Right renal cortex interstitium (tissue), 3 donors: ENCODE measurements at regions not wholly inside any gene's neighbourhood (a gene's known extent, or its start where the extent isn't known, plus 50 kb on each side); places are given as distances from the start of the nearest gene placed in this dataset.

ENCODE experiments used
- DNase-seq, 3 donors: peaks; one replicate each; pipeline ENCODE4 v3.0.0-alpha.2; 2013; ENCODE audit warnings: low read depth in 3 of 3, low spot score in 2 of 3

DNA sequence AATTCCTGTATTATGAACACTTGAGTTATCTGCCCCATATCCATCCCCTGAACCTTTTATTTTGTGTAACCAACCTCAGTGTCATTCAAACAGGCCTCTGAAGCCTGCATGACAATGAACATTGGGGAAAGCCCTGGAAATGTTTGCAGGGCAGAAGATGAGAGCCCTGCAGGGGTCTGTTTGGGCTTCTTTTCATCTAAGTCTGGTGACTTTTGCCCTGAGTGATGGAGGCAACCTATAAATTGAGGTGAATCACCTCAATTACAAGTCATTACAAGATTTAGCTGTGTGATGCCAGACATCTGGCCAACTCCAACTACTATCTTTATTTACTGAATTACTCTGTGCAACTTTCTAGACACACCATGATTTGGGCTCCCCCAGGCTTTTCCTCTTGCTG, 189.2 kb downstream of the MAF start:
- no peak for DNase-seq

DNA sequence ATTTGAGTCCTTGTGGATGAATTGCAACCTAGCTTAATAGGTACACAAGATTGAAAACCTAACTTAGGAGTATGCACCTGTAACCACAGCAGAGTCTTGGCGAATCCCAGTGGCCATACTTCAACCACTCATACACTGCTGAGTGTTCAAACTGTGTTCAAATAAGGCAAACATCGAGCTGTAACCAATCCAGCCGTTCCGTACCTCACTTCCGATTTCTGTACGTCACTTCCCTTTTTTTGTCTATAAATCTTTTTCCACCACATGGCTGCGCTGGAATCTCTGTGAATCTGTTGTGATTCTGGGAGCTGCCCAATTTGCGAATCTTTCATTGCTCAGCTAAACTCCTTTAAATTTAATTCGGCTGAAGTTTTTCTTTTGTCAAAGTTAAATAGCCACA, 190.6 kb downstream of the MAF start:
- DNase-seq, result no peak

GRCh38 chr16:79408355-79408754, 192.2 kb downstream of the MAF start:
- DNase-seq, result no peak

DNA sequence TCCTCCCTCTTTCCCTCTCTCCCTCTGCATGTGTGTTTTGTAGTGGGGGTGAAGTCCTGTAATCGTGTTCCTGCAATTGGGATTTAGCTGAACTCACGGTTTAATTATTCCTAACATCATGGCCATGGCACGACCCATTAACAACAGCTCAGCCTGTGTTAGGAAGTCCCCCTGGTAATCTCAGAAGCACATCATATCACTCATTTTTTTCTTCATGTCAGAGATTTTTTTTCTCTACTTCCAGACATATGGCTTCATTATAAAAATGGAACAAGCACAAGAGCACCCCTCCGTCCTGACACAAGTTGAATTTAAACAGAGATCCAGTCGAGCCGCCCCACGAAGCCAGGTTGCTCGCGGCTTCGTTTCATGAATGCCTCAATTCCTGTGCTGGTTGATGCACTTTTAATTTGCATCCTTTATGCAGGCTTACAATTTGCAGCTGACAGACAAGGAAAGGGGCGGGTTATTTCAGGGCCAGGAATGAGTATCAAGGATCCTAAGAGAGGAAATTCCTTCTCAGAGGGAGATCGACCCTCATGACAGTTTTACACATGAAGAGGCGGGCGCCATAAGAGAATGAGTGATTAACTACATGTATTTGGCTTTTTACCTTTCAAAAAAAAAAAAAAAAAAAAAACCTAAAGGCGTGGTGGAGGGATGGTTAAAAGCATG, 192.9 kb downstream of the MAF start:
- DNase-seq, result no peak

DNA sequence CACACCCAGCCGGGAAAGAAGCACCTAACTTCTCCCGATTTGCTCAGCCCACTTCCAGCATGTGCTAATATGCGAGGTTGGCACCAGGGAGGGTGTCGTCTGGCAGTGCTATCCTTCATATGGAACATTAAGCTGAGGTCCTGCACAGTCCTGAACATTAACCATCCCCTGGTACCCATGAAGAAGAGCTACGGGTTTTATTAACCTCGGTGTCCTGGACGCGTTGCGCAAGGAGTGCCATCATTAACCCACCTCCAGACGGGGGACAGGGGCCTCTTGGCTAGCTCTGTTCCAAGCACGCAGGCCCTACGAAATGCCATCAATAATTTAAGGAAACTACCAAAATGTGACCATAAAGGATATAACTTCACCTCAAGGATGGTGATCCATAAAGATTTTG, 193.5 kb downstream of the MAF start:
- no peak for DNase-seq

GRCh38 chr16:79404571-79404970, 196.0 kb downstream of the MAF start:
- DNase-seq, result no peak

GRCh38 chr16:79403534-79403933, 197.0 kb downstream of the MAF start:
- no peak for DNase-seq

GRCh38 chr16:79402920-79403319, 197.6 kb downstream of the MAF start:
- no peak for DNase-seq

GRCh38 chr16:79402356-79402755, 198.2 kb downstream of the MAF start:
- DNase-seq, result no peak

DNA sequence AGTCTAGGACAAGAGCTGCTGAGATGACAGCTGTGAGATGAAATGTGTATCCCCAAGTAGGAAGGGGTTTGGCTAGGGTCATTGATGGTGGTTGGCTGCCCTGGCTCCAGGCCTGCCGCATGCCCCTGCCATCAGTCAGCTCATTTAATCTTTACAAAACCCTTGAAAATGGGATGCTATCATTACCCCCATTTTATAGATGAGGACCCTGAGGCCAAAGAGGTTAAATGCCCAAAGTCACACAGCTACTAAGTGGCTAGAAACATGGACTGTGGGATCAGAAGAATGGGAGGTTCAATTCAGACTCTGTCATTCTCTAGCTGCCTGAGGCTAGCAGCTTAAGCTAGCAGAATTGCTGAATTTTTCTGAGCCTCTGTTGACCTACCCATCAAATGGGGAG, 198.8 kb downstream of the MAF start:
- DNase-seq, result no peak

- DNase-seq, result no peak
Observed at GRCh38 chr16:79401157-79401556, 199.4 kb downstream of the MAF start.

GRCh38 chr16:79400462-79401149, 199.9 kb downstream of the MAF start:
- DNase-seq, result no peak

DNA sequence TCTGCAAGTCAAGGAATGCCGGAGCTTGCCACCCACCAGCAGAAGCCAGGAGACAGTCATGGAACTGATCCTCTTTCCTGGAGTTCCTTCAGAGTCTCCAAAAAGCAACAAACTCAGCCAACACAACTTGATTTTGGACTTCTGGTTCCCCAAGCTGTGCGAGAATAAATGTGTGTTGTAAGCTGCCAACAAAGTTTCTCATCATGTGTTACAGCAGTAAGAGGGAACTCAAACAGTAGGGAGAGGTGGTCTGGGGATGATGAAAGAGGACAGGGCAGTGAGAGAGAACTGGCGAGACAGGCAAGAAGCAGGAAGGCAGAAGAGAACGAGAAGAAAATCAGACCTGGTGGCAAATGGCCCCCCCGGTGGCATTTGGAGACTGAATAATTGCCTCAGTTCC, 204.9 kb downstream of the MAF start:
- no peak for DNase-seq

- no peak for DNase-seq
Observed at GRCh38 chr16:79394206-79394605, 206.3 kb downstream of the MAF start.

- DNase-seq, result no peak
Observed at GRCh38 chr16:79393564-79393963, 207.0 kb downstream of the MAF start.

GRCh38 chr16:79393127-79393526, 207.4 kb downstream of the MAF start:
- no peak for DNase-seq

DNA sequence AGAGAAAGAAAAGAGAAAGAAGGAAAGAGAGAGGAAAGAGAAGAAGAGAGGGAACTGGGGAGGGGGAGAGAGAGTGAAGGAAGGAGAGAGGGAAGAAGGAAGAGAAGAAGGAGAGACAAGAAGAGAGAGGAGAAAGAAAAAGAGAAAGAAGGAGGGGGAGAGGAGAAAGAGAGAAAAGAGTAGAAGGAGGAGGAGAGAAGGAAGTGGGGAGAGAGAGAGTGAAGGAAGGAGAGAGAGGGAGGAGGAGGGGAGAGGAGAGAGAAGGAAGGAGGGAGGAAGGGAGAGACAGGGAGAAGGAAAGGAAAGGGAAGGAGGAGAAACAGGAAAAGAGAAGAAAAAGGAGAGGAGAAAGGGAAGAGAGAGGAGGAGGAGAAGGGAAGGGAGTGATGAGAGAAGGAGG, 208.5 kb downstream of the MAF start:
- DNase-seq, result no peak

DNA sequence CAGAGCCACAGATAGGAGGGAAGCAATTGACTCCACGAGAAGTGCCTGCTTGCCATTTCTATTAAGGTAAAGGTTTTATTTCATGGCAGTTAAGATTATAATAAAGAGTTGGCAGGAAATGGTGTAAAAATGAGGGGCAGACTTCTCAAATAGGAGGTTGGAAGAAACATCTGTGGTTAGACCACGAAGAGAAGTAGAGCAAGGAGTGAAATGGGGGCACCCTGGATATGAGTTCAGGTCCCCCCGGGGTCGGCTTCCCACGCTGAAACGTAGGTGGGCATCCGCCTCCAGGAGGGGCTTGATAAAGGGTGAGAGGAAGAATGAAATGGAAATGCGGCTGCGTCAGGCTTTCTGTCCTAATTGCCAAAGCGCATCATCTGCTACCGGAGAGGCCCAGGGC, 209.1 kb downstream of the MAF start:
- no peak for DNase-seq

DNA sequence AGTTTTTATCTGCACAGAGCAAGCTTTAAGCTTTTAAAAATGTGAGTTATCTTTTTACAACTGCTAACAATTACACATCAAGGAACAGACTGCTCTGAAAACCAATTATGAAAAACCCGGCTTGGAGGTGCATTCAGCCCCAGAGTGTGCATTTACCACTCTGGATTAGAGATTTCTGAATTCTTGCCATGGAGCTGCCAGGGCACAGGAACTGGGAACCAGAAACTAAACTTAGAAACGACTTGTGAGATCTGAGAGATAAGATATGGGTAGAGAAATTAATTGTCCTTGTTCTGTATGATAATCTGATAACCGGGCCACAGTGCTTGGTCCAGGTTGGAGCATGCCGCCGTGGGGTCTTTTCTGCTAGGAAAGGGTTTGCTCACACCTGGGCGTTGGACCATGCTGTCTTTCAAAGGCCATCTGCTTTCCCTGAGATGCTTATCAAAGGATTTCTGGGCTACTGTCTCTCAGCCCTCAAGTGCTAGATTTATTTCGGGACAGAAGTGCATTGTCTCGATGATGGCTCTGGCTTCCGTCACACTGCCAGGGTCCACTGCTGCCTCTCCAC, 210.0 kb downstream of the MAF start:
- DNase-seq, result no peak

- DNase-seq, result no peak
Observed at GRCh38 chr16:79388396-79388795, 212.1 kb downstream of the MAF start.

DNA sequence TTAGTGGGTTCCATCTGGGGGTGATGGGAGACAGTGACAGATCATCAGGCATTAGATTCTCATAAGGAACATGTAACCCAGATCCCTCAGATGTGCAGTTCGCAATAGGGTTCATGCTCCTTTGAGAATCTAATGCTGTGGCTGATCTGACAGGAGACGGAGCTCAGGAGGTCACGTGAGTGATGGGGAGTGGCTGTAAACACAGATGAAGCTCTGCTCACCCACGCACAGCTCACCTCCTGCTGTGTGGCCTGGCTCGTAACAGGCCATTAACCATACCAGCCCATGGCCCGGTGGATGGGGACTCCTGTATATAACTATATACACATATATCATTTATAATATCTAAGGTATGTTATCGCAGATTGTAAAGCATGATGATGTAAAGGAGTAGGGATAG, 214.2 kb downstream of the MAF start:
- DNase-seq, result no peak

- DNase-seq, result peak in 1 of 3 donors; percentile 10
Observed at GRCh38 chr16:79381603-79382042, 218.9 kb downstream of the MAF start.
